Gastrocnemius medialis (tissue), 4 donors: ENCODE measurements at regions not wholly inside any gene's neighbourhood (a gene's known extent, or its start where the extent isn't known, plus 50 kb on each side); places are given as distances from the start of the nearest gene placed in this dataset.

Experiments
- CTCF ChIP-seq, 5 experiments: fragments of 450-650 bp in 3 of 5; fragments of 200-600 bp in 2 of 5; sonication (generic) in 2 of 5; IDR thresholded peaks in 4 of 5; conservative IDR thresholded peaks in 1 of 5; 1 replicate in 4 of 5; 2 replicates in 1 of 5; pipeline ENCODE4 v1.5.1; 2016 to 2019; ENCODE audit warnings: antibody characterized with exemption in 5 of 5, mild to moderate bottlenecking in 3 of 5, moderate library complexity in 3 of 5
- POLR2A ChIP-seq, 2 donors: fragments of 450-650 bp; IDR thresholded peaks; one replicate each; pipeline ENCODE4 v1.6.1; 2017; ENCODE audit warnings: antibody characterized with exemption in 2 of 2, mild to moderate bottlenecking in 2 of 2, moderate library complexity in 2 of 2

- TF ChIP-seq CTCF (IDR thresholded peaks at IDR 0.05 in 4 of 5, conservative IDR thresholded peaks at IDR 0.05 in 1 of 5) (no peak), POLR2A (IDR thresholded peaks at IDR 0.05) (no peak)
Measured at GRCh38 chr6:98576791-98577190, 257.6 kb upstream of the POU3F2 start.
